Sigmoid colon (tissue), 6 donors: ENCODE measurements at regions not wholly inside any gene's neighbourhood (a gene's known extent, or its start where the extent isn't known, plus 50 kb on each side); places are given as distances from the start of the nearest gene placed in this dataset.

Experiments used
- DNase-seq: peaks from one replicate; pipeline ENCODE4 v3.0.0-alpha.2; 2019
- H3K27ac ChIP-seq, 4 donors: fragments of 200-600 bp; sonication (generic); one replicate each; pipeline ENCODE4 v1.5.1; 2016 to 2019; ENCODE audit warnings: mild to moderate bottlenecking in 1 of 4
- H3K27me3 ChIP-seq, 3 donors: fragments of 200-600 bp; sonication (generic); one replicate each; pipeline ENCODE4 v1.5.1; 2019; ENCODE audit warnings: mild to moderate bottlenecking in 1 of 3
- H3K36me3 ChIP-seq, 4 donors: fragments of 200-600 bp; sonication (generic); one replicate each; pipeline ENCODE4 v1.5.1; 2016 to 2019
- H3K4me1 ChIP-seq, 4 donors: fragments of 200-600 bp; sonication (generic); one replicate each; pipeline ENCODE4 v1.5.1; 2017 to 2019
- H3K4me3 ChIP-seq, 4 donors: fragments of 200-600 bp; sonication (generic); one replicate each; pipeline ENCODE4 v1.5.1; 2017 to 2019; ENCODE audit warnings: mild to moderate bottlenecking in 2 of 4, moderate library complexity in 1 of 4
- H3K9me3 ChIP-seq, 4 donors: fragments of 200-600 bp in 3 of 4; sonication (generic) in 3 of 4; one replicate each; pipeline versions ENCODE4 v1.5.1 to v1.6.1; 2013 to 2019
- CTCF ChIP-seq, 4 experiments: fragments of 450-650 bp in 3 of 4; fragments of 200-600 bp in 1 of 4; IDR thresholded peaks; one replicate each; pipeline ENCODE4 v1.5.1; 2016 to 2019; ENCODE audit warnings: antibody characterized with exemption in 4 of 4, mild to moderate bottlenecking in 3 of 4, moderate library complexity in 2 of 4
- EP300 ChIP-seq, 4 donors: sonication (generic); formaldehyde crosslinking; IDR thresholded peaks; one replicate each; pipeline ENCODE4 v1.6.1; 2017; ENCODE audit warnings: antibody characterized with exemption in 4 of 4
- POLR2A ChIP-seq, 2 donors: fragments of 450-650 bp; IDR thresholded peaks; one replicate each; pipeline ENCODE4 v1.6.1; 2016; ENCODE audit warnings: antibody characterized with exemption in 2 of 2, mild to moderate bottlenecking in 2 of 2, moderate library complexity in 2 of 2
- POLR2AphosphoS5 ChIP-seq, 4 donors: sonication (generic); formaldehyde crosslinking; IDR thresholded peaks; one replicate each; pipeline ENCODE4 v1.6.1; 2017; ENCODE audit warnings: antibody characterized with exemption in 4 of 4
- WGBS, 2 donors: extraction: QIAGEN DNeasy Blood & Tissue Kit; methylation state at CpG; one replicate each; pipeline ENCODE4 v1.1.7; 2013; 5-methylcytosine and 5-hydroxymethylcytosine counted together
- intact Hi-C: fragments of 100-400 bp; cut with DNase I; formaldehyde crosslinking; loops from one replicate; pipeline ENCODE4 v1.15.1; 2023
- donor health status: healthy with polysubstance abuse.
- donor health status: healthy.

DNA sequence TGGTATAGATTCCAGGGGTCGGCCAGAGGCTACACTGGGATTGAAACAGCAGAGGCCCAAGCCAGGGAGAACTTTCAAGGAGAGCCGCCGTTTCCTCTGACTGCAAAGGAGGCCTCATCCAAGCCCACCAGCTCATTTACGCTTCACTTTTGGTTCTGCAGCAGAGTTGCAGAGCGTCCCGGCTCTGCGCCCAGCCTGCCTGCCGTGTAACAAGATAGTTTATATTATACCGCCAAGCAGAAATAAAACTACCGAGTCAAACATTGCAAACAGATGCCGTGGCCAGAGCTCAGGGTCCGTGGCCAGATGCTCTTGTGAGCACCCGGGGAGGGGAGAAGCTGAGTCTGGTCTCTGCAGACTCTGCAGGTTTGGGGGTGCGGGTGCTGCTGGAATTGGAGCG is 60.7 kb upstream of the TBX3 start:
- Histone ChIP-seq H3K27me3 (no peaks in the 10 kb centered on the region), H3K4me3 (peak overlapping the region in 2 of 4 donors; percentile 11 to 16), H3K9me3 (no peaks in the 10 kb centered on the region), H3K4me1 (peaks cover 0 to 25% (median 18%) of the 10 kb centered on the region in 4 donors), H3K27ac (peak overlapping the region in 2 of 4 donors; percentile 25 to 45), H3K36me3 (no peaks in the 10 kb centered on the region)
- intact Hi-C loops, result loop anchor here (5.0 kb wide), 1 partner anchor 57 kb away; no protein-coding TSS in a partner anchor
- peak; percentile 77 for DNase-seq
- WGBS, 2 donors, result 73 to 76% methylated on average over 15 of the region's 15 CpGs
- no peak for TF ChIP-seq POLR2A (IDR thresholded peaks at IDR 0.05)
- no peak for TF ChIP-seq CTCF (IDR thresholded peaks at IDR 0.05)
- peak in 3 of 4 donors; percentile 7 to 61 (median 42) for TF ChIP-seq POLR2AphosphoS5 (IDR thresholded peaks at IDR 0.05)
- TF ChIP-seq EP300 (IDR thresholded peaks at IDR 0.05), result no peak

- no peak for TF ChIP-seq EP300 (IDR thresholded peaks at IDR 0.05)
- TF ChIP-seq POLR2AphosphoS5 (IDR thresholded peaks at IDR 0.05), result no peak
- peaks cover 0 to 25% (median 18%) of the 10 kb centered on the region in 4 donors for H3K4me1 ChIP-seq
- 90% methylated on average over 6 of the region's 6 CpGs for WGBS, 2 donors
- intact Hi-C loops, result no loop called here
- no peak for DNase-seq
- H3K4me3 ChIP-seq, result no peak overlapping the region
- H3K27me3 ChIP-seq, result no peaks in the 10 kb centered on the region
- H3K27ac ChIP-seq, result peak overlapping the region in 2 of 4 donors; percentile 25 to 45
- no peaks in the 10 kb centered on the region for H3K9me3 ChIP-seq
- H3K36me3 ChIP-seq, result no peaks in the 10 kb centered on the region
These were observed 60.3 kb upstream of the TBX3 start for GRCh38 chr12:114744285-114744684.

DNA sequence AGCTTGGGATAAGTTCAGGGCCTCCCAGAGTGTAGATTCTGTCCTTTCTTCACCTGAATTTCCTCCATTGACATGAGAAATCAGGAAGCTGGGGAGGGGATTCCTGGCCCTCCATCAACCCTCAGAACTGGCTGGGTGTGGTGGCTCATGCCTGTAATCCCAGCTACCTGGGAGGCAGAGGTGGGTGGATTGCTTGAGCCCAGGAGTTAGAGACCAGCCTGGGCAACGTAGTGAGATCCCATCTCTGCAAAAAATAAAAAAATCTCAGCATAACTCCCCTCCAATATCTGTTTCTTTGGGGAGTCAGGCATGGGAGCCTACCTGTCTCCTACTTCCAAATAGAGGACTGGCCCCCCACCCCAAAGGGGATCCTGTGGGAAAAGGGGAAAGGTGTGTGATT is 59.8 kb upstream of the TBX3 start:
- TF ChIP-seq CTCF (IDR thresholded peaks at IDR 0.05), result no peak
- no peak for TF ChIP-seq EP300 (IDR thresholded peaks at IDR 0.05)
- no peak for TF ChIP-seq POLR2A (IDR thresholded peaks at IDR 0.05)
- no peak for TF ChIP-seq POLR2AphosphoS5 (IDR thresholded peaks at IDR 0.05)
- 75 to 100% methylated on average over 1 of the region's 1 CpG for WGBS, 2 donors
- H3K27me3 ChIP-seq, result no peaks in the 10 kb centered on the region
- intact Hi-C loops, result no loop called here
- no peak for DNase-seq
- no peak overlapping the region for H3K4me3 ChIP-seq
- H3K9me3 ChIP-seq, result no peaks in the 10 kb centered on the region
- no peak overlapping the region for H3K27ac ChIP-seq
- peaks cover 0 to 25% (median 18%) of the 10 kb centered on the region in 4 donors for H3K4me1 ChIP-seq
- no peaks in the 10 kb centered on the region for H3K36me3 ChIP-seq

- no peak overlapping the region for H3K4me3 ChIP-seq
- no peak overlapping the region for H3K27ac ChIP-seq
- intact Hi-C loops, result no loop called here
- H3K4me1 ChIP-seq, result peaks cover 0 to 25% (median 18%) of the 10 kb centered on the region in 4 donors
- 67 to 70% methylated on average over 4 of the region's 4 CpGs for WGBS, 2 donors
- no peak for DNase-seq
- TF ChIP-seq CTCF (IDR thresholded peaks at IDR 0.05), result no peak
- TF ChIP-seq EP300 (IDR thresholded peaks at IDR 0.05), result no peak
- TF ChIP-seq POLR2A (IDR thresholded peaks at IDR 0.05), result no peak
- TF ChIP-seq POLR2AphosphoS5 (IDR thresholded peaks at IDR 0.05), result no peak
- no peaks in the 10 kb centered on the region for H3K9me3 ChIP-seq
- no peaks in the 10 kb centered on the region for H3K36me3 ChIP-seq
- no peaks in the 10 kb centered on the region for H3K27me3 ChIP-seq
These were observed 59.3 kb upstream of the TBX3 start for GRCh38 chr12:114743289-114743688.

- WGBS, 2 donors, result 73 to 95% methylated on average over 9 of the region's 9 CpGs
- no peak overlapping the region for H3K27ac ChIP-seq
- no peaks in the 10 kb centered on the region for H3K36me3 ChIP-seq
- intact Hi-C loops, result no loop called here
- no peak for DNase-seq
- no peaks in the 10 kb centered on the region for H3K27me3 ChIP-seq
- peaks cover 0 to 25% (median 18%) of the 10 kb centered on the region in 4 donors for H3K4me1 ChIP-seq
- H3K4me3 ChIP-seq, result no peak overlapping the region
- no peaks in the 10 kb centered on the region for H3K9me3 ChIP-seq
- TF ChIP-seq POLR2AphosphoS5 (IDR thresholded peaks at IDR 0.05) (no peak), POLR2A (IDR thresholded peaks at IDR 0.05) (no peak), EP300 (IDR thresholded peaks at IDR 0.05) (no peak), CTCF (IDR thresholded peaks at IDR 0.05) (no peak)
These were observed 58.4 kb upstream of the TBX3 start for GRCh38 chr12:114742363-114742762.
